GM18499 (cell line): ENCODE measurements at regions not wholly inside any gene's neighbourhood (a gene's known extent, or its start where the extent isn't known, plus 50 kb on each side); places are given as distances from the start of the nearest gene placed in this dataset.

Experiments used
- ATAC-seq: cut with Tn5 transposase; IDR thresholded peaks from one replicate; pipeline ENCODE4 v1.9.1; 2021; ENCODE audit warnings: moderate number of reproducible peaks; ENCODE audit not compliant: insufficient read depth, unreplicated experiment

DNA sequence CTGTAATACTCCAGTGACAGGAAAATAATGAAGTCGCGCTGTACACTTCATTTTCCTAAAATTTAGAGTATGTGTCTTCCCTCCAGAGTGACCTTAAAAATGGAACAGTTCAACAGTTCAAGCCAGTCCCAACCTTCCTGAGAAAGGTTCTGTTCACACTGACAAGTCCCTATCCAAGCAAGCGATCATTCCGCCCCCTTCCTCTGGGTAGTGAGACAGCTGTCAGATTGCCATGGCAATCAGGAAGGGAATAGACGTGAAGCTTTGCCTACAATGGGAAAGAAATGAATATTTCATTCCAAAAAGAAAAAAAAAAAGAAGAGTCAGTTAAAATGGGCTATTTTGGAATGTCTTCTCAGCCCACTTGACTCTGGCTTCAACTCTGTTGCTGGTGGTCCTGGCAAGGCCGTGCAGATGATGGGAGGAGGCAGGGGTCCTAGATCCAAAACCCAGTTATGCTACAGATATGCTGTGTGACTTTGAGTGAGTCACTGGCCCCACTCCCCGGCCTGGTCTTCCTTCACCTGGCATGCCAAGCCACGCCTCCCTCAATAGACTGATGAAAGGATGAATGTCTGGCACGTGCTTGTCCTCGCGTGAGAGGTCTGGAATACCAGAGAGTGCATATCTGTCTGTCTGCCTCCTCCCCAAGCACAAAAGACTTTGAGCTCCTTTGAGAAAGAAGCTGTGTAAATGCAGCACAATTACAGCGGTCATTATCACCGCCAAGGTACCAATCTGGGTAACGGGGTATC is 165.8 kb upstream of the WWC1 start:
- ATAC-seq, result no peak

- ATAC-seq, result no peak
Observed at GRCh38 chr5:168126606-168127005, 164.8 kb upstream of the WWC1 start.

DNA sequence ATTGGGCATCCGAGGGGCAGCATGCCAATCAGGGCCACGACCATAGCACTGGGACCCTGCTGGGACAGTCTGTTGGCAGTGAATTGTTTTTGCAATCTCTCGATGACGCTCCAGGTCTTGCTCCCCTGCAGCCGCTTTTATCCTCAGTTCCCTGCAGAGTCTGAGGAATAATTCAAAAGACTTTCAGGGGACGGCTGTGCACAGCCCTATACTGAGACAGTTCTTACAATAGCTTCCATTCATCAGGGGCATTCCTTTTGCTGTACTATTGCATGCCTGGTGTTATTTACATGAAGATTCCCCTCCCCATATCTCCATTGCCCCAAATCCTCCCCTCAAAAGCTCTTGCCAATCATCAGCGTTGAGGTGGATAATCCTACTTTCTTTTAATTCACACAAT is 163.3 kb upstream of the WWC1 start:
- no peak for ATAC-seq

DNA sequence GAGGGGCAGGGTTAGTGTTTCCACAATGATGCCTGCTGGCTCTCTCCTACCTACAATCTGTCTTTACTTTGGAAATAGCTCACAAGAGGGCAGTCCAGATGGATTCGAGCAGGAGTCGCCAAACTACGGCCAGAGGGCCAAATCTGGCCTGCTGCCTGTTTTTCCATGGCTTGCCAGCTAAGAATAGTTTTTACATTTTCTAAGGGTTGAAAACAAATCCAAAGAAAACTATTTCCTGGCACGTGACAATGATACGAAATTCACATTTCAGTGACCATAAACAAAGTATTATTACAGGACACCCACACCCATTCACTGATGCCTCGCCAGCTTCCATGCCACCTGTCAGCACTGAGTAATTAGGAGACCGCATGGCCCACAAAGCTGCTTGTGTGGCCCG is 162.9 kb upstream of the WWC1 start:
- ATAC-seq, result no peak

- no peak for ATAC-seq
Observed at GRCh38 chr5:168131519-168131918, 159.9 kb upstream of the WWC1 start.

- ATAC-seq, result no peak
Observed at GRCh38 chr5:168132241-168132641, 159.2 kb upstream of the WWC1 start.

- peak; percentile 99 for ATAC-seq
Observed at GRCh38 chr5:168135897-168136296, 155.5 kb upstream of the WWC1 start.

DNA sequence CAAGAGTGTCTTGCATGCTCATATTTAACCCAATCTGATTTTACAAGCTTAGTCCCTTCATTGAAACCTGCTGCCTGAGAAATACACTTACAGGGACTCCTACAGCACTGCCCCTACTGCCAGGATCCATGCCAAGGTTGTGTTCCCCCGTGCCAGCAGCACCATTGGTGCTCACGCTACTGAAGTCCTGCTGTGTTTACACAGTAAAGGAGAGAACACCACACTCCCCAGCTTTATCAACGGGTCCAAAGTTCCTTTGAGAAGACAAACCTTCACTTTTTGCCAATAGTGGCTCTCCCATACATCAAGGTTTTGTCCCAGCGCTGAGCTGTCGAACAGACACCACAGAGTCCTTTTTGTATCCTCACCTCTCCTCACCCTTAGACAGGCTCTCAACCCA is 155.1 kb upstream of the WWC1 start:
- no peak for ATAC-seq

GRCh38 chr5:168137265-168137664 is 154.2 kb upstream of the WWC1 start:
- ATAC-seq, result no peak

DNA sequence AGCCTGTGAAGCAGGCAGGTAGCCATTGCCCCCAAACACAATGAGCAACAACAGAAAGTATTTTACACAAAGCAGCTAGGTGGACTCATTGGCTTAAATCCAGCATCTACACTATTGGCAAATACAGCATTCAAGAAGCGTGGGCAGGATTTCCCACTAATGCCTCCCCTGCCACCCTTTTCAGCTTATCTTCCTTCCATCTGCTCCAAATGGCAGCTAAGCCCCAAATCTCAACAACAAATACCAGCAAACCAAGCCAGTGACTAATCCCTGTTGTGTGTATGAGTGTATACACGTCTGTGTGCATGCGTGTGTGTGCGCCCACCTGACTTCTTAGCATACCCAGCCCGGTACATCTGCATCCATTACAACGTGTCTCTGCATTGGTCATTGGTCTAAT is 151.2 kb upstream of the WWC1 start:
- no peak for ATAC-seq

DNA sequence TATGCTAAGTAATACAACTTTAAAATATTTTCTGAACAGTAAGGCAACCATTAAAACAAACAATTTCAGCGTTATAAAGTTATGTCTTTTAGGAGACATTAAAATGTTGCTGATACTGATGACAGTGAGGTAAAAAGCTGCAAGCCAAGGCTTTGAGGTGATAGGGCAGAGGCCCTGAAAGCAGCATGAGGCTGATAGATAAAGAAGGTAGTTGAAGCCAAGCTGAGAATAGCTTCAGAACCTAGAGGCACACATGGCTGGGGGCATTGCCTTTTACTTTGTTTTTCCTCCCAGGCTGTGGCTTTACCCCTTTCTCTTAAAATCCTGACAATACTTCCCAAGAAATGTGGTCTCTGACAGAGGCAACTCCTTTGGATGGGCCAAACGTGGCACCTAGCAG is 149.0 kb upstream of the WWC1 start:
- ATAC-seq, result no peak

- ATAC-seq, result peak; percentile 91
Observed at GRCh38 chr5:168143521-168143920, 147.9 kb upstream of the WWC1 start.

GRCh38 chr5:168147106-168147505 is 144.3 kb upstream of the WWC1 start:
- no peak for ATAC-seq

DNA sequence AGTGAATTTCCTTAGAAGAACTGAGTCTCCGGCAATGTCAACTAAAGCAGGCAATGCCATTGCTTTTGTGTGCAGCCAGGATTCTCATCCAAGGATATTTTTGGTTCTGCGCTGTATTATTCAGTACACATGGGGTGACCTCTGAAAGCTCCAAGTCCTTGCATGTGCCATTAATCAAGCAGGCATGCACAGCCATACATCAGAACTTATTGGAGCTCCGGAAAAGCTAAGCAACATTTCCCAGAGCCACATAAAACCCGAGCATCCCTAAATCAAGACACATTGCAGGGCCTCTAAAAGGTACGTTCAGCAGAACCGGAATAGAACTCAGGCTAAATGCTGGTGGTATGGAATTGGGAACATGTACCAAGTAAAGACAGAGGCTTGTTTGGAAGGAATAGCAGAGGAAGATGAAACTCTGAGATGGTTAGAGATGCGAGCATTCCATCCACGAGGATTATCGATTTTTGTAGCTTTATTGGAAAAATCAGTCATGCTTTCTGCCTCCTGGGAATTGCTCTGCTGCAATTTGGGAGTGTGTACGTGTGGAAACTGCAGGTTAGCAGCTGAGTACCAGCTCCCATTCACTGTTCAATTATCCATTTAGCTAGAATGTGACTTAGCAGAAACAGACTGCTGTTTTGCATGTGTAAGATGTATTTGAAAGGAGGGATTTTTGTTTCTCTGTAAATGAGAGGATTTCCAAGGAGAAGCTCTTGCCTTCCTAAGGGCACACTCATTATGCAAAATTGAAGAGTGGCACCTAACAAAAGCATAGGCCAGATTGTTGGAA is 143.7 kb upstream of the WWC1 start:
- ATAC-seq, result no peak

DNA sequence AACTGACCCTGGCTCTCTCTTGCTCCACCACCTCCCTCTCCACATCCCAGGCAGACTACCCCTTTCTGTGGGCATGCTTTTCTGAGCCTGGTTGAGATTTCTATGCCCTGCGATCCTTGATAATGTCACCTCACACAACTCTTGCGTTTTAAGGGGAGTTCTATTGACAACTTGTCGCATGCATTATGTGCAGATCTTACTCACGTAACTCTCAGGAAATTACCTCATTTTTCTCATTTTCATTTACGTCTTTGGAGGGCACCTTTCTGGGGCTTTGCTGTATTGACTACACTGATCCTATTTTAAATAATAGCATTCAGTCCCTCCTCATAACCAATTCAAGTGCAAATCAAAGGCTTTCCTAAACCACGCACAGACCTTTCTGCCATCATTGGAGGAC is 140.4 kb upstream of the WWC1 start:
- no peak for ATAC-seq

- no peak for ATAC-seq
Observed at GRCh38 chr5:168152660-168153059, 138.8 kb upstream of the WWC1 start.

- ATAC-seq, result no peak
Observed at GRCh38 chr5:168153263-168153875, 138.1 kb upstream of the WWC1 start.

GRCh38 chr5:168153876-168154270 is 137.6 kb upstream of the WWC1 start:
- no peak for ATAC-seq

GRCh38 chr5:168155585-168155984 is 135.9 kb upstream of the WWC1 start:
- no peak for ATAC-seq

DNA sequence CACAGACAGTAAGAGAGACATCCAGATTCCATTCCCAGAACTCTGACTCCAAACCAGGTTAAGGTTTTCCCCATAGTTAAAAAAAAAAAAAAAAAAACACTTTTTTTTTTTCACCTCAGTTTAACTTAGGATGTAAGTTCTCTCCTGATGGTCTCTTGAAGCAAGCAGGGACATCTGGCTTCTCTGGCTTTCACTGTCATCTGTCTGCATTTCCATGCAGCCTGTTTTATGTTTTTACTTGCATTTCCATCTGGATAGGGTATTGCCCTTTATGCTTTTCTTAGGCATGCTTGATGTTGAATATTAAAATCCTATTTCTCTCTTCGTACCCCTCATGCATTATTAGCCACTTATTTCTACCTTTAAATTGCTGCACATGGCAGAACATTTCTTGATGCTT is 135.3 kb upstream of the WWC1 start:
- no peak for ATAC-seq

GRCh38 chr5:168157141-168157540 is 134.3 kb upstream of the WWC1 start:
- ATAC-seq, result no peak
